DMS 273 (cell line): ENCODE measurements at regions not wholly inside any gene's neighbourhood (a gene's known extent, or its start where the extent isn't known, plus 50 kb on each side); places are given as distances from the start of the nearest gene placed in this dataset.
A peak's percentile ranks its signal among the peaks of the same experiment; 100 is the strongest.

Source experiments
- DNase-seq: peaks from one replicate; lab custom pipeline; 2025; ENCODE audit not compliant: unreplicated experiment; lab: John Stamatoyannopoulos, UW

DNA sequence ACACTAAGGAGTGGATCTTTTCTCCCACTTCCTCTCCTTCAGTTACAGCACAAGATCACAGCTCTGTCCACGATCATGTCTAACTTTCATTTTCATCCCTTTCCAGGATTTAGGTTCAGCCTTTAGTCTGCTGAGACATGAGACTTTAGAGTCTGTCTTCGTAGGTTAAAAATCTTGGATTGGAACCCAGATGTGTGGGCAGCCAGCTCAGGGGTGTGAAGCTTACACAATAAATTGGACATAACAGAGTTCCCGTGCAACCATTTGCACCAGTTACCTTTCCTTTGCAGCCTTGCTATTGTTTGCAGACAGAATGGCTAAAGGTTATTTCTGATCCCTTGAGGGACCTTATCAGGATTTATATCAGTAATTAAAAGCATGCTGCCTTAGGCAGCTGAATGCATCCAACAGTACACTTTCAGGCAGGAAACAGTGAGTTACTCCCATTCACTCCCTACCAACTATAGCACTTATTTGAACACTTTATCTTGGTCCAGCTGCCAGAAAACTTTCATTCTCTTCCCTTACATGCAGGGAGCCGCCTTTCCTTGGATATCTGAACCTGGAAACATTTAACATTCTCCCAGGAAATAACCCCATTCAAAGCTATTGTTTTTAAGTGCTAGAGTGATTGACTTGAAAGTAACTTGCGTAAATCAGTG, 87.3 kb downstream of the TMEM100 start:
- DNase-seq = peak; percentile 66

- peak; percentile 48 for DNase-seq
Observed at GRCh38 chr17:55634702-55635101, 88.0 kb downstream of the TMEM100 start.

DNA sequence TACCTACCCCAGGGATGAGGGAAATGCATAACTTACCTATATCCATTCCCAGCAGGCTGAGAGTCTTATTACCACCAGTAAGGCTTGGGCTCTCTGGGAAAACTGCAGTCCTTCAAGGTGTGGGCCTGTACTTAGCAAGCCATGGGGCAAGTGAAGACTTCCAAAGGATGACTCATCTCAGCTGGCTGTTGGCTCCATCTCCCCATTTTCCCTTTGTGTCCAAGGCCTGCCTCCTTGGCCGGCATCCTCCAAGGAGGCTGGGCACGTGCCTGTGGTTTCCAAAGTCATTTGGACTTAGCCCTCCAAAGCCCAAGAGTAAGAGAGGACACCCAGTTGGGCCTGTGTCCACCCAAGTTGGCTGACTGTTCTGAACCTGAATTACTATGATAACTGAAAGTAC, 89.8 kb downstream of the TMEM100 start:
- DNase-seq = peak; percentile 48

DNA sequence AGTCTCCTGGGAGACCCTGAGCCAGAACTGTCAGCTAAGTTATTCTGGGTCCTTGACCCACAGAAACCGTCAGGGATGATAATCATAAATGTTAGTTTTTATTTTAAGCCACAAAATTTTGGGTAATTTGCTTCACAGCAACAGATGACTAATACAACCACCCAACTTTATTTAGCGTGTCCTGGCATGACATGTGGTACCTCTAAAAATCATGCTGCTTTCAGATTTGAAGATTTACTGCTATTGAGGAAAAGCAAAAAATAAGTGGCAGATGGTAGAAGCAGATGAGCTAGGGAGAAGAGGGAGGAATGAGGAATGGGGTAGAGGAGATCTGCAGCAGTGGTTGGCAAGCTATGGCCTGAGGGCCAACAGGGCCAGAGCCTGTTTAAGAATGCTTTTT, 90.4 kb downstream of the TMEM100 start:
- peak; percentile 84 for DNase-seq

DNA sequence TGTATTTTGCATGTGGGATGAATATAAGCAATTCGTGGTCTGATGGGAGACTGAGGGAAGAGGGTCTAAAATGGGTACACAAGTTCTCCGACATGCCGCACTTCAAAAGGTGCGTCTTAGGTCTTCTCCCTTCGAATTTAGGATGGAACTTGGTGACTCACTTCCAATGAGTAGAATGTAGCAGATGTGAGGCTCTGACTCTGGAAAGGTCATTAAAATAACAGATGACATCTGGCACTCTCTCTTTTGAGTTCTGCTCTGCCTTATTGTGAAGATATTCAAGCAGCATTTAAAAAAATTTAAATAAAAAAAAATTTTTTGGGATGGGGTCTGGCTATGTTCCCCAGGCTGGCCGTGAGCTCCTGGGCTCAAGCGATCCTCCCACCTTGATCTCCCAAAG, 92.7 kb downstream of the TMEM100 start:
- DNase-seq = peak; percentile 89

- no peak for DNase-seq
Observed at GRCh38 chr17:55625521-55625920, 97.1 kb downstream of the TMEM100 start.

DNA sequence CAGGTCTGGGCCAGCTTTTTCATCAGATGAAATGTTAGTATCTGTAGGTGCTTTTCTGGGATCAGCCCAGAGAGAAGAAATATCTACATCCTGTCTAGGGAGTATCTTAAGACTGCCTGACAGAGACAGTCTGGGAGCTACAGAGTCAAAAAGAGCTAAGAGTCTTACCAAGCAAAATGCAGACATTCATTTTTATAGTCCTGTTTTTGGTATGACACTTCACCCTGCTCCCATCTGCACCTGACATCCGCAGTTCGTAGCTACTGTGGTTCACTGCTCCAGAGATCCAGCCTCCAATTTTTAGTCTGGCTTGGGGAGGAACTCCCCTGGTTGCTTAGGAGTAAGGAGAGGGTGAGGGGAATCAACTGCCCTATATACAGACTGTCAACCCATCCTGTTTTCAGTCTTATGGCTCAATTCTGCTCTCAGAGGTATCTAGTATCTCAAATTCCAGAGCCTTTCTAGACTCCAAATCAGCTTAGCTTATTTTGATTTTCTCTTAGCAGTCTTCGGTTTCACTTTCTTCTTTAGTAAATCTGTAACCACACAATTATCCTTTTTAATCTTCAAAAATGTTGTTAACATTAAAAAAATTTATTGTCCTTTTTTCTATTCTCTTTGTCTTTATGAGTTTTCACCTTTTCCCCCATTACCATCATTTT, 97.8 kb downstream of the TMEM100 start:
- DNase-seq = no peak

GRCh38 chr17:55622547-55622946, 100.1 kb downstream of the TMEM100 start:
- no peak for DNase-seq

DNA sequence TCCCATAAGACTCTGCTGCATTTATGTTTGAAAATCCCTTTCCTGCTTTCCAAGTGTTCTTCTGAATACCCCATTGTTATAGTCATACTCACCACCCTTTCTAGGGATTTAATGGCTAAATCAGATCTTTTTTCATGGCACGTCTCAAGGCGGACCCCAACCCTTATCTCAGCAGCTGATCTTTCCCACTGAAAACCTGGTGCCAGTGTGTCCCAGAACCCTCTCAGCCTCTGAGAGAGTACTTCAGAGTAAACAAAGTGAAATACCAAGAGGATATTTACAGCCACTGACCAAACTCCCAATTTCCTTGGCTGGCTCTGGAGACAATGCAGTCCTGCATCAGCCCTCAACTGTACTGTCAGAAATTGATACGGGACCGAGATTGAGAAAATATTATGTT, 101.7 kb downstream of the TMEM100 start:
- DNase-seq = no peak

DNA sequence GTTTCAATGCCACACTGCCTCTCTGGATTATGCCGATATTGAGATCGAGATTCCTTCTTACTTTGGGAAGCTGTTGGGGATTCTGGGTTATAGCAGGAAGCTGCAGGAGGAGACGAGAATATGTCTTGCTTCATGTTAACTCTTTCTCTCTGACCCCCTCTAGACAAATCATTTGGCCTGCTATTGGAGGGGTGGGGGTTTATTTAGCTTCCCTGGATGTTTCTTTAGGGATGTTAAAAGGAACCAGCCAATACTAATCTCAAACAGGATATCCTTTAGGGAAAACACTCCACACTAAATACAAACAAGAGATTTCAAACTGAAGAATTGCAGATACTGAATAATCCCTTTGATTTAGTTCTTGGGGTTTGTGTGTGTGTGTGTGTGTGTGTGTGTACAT, 102.6 kb downstream of the TMEM100 start:
- DNase-seq = no peak

DNA sequence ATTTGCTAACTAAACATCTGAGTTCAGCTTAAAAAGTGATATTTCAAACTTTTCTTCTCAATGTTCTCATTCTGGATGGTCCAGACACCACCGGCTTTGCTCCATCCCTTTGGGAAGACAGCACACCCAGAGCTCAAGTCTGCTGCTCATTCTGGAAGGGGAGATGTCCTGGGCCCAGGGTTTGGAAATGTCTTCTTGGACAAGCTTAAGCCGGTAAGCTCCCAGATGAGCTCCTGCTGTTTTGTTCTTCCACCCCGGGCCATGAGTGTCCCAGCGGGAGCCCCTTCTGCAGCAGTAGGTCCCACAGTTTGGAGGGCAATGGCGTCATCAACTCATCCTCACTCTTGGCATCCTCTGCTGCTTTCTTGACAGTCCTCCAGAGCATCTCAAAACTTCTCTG, 105.2 kb downstream of the TMEM100 start:
- DNase-seq = no peak

DNA sequence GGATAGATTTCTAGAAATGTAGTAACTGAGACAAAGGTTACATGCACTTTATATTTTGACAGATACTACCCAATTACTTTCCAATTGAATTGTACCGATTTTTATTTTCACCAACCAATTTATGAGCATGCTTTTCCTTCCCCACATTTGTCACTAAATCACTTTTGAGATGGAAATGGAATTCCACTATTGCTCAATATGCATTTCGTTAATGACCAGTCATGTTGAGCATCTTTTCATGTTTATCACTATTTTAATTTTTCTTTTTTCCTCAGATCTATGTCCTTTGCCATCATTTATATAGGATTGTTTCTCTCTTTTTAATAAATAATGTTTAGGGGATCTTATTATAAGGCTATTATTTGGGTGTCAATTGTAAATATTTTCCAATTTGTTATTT, 102.8 kb upstream of the SMIM36 start:
- DNase-seq = no peak

GRCh38 chr17:55612691-55613141, 101.5 kb upstream of the SMIM36 start:
- DNase-seq = no peak

DNA sequence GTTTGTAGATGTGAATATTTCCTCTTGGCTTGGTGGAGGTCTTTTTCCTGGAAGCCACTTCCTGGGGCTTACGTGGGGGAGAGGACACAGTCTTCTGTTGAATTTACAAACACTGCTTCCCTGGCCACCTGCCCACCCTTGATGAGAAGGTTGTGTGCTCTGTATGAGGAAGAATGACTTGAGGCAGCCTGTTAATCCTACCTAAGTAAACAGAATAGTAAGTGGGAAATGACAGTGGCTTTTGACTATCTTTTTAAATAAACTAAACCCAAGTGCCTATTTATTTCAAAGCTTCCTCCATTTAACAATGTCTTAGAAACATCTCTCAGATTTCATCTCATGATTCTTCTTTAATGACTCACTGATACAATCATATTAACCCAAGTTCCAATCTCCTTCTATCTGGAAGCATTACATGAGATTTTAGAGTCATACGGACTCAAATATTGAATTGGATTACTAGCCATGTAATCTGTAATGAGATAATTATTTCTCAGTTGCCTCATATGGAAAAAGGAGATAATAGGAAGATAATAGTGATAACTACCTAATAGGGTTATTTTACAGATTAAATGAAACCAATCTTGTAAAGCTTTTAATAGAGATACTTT, 96.6 kb upstream of the SMIM36 start:
- peak; percentile 10 for DNase-seq

DNA sequence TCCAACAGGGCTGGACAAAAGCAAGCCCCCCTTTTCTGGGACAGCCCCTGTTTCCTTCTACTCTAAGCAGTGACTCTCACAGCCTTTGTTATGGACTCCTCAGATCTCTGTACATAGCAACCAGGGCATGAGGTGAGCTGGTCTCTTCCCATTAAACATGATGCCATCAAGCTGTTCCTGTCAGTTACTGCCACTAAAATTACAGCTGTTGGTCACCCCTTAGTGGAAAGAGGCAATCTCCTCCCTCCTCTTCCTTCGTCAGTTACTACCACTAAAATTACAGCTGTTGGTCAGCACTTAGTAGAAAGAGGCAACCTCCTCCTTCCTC, 95.2 kb upstream of the SMIM36 start:
- DNase-seq = no peak

- DNase-seq = no peak
Observed at GRCh38 chr17:55605705-55606487, 94.6 kb upstream of the SMIM36 start.

DNA sequence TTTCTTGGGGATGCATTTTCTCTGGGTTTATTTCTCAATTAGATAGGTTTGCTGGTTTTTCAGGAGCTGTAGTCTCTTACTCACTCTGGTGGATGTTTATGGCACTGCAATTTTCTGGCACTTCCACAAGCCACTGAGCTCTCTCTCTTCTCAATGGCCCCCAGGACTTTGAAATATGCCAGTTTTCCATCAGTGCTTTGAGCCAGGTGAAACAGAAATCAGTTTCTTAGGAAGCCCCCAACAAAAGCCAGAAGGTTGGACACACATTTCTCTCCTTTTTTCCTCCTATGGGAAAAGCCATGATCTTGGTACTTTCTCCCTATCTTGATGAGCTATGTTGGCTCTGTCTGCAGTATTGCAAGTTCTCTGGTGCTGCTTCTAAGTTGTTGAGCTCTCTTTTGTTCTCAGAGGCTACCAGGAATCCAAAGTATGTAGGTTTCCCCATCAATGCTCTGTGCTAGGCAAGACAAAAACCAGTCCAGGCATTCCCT, 90.7 kb upstream of the SMIM36 start:
- peak; percentile 69 for DNase-seq

DNA sequence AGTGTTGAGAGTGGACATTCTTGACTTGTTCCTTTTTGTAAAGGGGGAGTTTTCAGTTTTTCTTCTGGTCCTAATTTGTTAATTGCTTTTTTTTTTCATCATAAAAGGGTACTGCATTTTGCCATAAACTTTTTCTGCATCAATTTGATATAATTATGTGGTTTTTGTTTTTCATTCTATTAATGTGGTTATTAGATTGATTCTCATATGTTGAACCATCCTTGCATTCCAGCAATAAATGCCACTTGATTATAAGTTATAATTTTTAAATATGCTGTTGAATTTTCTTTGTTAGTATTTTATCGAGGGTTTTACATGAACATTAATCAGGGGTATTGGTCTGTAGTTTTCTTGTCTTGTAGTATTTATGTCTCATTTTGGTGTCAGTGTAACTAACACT, 87.2 kb upstream of the SMIM36 start:
- peak; percentile 8 for DNase-seq

GRCh38 chr17:55588446-55589242, 77.4 kb upstream of the SMIM36 start:
- DNase-seq = no peak

- DNase-seq = no peak
Observed at GRCh38 chr17:55587608-55588139, 76.4 kb upstream of the SMIM36 start.

DNA sequence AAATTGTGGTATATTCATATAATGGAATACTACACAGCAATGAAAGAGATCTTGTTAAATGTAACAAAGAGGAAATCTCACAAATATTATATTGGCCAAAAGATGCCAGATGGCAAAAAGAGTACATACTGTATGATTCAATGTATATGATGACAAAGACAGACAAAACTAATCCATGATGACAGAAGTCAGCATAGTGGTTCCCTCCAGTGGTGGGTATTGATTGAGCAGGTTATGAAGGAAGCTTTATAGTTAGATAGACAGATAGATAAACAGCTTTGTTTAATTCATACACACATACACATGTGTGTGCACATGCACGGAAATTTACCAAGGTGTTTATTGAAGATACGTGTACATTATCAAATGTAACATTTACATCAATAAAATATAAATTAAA, 74.4 kb upstream of the SMIM36 start:
- no peak for DNase-seq
